Activated T-cell treated with anti-CD3 and anti-CD28 coated beads, Interleukin-2, amount 50 U/mL, for 48 hours (primary cell): ENCODE measurements at regions not wholly inside any gene's neighbourhood (a gene's known extent, or its start where the extent isn't known, plus 50 kb on each side); places are given as distances from the start of the nearest gene placed in this dataset.
"Not testable (repeated sequence)": the region's sequence is repeated elsewhere in the genome, so short reads cannot be mapped to it uniquely, and the experiment has no call there.

Experiments
- DNase-seq, 2 experiments: peaks; one replicate each; pipeline ENCODE4 v3.0.0-alpha.2; 2020

DNA sequence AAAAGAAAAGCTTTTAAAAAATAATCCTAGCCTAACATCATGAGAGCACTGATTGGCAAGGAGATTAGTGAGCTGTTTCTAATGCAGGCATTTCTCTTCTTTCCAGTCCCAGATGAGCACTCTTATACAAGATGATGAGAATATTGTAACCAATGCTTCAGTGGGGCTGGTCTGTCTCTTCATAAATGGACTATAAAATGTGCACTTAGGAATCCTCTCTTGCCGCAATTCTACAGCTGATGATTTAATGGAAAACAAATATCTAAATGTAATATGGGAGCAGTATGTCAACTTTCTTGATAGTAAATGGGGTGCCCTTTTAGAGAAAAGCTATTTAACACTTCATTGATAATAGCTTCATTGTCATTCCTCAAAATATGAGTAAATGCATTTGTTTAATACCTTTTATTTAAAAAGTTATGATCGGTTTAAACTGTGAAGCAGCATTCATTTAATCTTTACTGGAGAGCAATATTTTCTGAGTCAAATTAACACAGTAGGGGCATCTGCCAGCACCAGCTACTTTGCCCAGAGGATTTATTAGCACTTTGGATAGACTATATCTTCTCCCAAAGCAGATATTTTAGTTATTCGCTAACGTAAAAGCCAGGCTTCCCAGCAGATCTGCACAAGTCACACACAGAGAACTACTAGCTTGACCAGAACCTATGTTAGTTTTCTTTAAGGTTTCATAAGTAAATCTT lies 985.9 kb downstream of the DIPK2A start:
- no peak for DNase-seq

DNA sequence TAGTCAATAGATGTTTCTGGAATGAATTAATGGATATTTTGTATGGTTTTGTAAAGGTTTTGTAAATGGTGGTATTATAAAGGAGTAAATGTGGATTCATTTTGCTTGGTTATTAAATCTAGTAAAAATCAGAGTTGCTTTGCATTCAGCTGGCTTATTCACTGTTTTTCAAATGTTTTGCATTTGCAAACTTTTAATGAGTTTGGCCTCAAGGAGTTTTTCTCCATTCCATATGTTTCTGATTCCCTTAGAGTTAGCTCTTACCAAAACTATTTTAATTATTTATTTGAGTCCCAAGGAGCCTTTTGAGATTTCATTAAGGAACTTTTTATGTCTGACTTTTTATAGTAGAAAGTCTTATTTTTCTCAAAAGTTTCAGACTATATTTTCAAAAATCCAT lies 992.2 kb downstream of the DIPK2A start:
- no peak for DNase-seq

DNA sequence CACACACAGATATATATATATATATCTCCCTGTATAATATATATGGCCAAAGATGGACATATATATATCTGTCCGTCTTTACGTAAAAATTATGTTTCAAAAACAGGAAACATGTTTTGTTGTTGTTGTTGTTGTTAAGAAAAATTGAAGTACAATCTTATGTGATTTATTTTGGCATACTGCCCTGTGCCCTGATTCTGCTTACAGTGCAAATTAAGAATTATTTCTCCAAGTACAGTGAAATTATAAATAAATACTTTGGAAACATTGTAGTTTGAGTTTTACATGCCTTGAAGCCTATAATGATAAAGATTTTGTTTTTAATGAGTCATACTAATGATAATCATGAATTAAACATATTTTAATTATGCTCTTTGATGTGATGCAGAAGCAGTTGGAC lies 994.9 kb downstream of the DIPK2A start:
- no peak for DNase-seq

DNA sequence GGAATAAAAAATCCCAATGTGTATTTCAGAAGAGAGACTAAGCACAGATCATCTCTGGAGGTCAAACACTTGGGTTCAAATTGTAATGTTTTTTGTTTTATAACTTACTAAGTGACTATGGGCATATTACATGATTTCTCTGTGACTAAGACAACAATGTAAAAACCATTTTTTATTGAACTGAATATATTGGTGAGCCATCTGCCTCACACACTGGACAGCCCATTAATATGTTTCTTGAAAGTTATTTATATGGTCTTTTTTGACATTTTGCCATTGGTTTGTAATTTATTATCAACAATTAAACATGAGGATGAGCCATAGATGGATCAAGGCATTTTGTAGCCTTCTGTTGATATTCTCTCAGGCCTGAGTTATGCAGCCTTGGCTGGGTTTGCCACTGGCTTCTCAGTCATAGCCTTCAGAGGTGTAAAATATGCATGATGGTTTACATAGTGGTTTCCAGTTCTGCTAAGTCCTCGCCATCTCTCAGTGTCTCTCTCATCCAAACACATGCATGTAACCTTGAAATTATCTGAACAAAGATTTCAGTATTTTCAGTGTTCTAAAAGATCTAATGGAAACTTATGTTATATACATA lies 997.2 kb downstream of the DIPK2A start:
- DNase-seq = no peak

DNA sequence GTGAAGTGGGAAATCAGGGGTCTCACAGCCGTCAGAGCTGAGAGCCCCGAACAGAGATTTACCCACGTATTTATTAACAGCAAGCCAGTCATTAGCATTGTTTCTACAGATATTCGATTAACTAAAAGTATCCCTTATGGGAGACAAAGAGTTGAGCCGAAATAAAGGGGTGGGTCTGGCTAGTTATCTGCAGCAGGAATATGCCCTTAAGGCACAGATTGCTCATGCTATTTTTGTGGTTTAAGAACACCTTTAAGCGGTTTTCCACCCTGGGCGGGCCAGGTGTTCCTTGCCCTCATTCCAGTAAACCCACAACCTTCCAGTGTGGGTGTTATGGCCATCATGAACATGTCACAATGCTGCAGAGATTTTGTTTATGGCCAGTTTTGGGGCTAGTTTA lies 1012.9 kb downstream of the DIPK2A start:
- DNase-seq = not testable (repeated sequence)

DNA sequence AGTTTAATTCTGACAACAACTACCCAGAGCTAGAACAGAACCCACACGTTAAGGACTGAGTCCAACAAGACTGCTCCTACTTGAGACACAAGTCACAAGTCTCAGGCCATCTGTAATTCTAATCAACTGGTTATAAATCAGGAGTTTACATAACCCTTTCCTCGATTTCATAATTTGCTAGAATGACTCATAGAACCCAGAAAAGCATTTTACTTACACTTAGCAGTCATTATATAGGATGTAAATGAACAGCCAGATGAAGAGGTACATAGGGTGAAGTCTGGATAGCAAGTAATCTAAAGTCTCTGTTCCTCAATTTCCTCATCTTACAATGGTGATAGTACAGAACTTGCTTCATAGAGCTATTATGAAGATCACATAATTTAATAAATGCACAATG lies 1018.2 kb downstream of the DIPK2A start:
- no peak for DNase-seq

DNA sequence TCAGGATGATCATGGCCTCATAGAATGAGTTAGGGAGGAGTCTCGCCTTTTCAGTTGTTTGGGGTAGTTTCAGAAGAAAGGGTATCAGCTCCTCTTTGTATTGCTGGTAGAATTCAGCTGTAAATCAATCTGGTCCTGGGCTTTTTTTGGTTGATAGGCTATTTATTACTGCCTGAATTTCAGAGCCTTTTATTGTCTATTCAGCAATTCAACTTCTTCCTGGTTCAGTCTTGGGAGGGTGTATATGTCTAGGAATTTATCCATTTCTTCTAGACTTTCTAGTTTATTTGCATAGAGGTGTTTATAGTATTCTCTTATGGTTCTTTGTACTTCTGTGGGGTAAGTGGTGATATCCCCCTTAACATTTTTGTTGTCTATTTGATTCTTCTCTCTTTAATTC lies 1024.2 kb downstream of the DIPK2A start:
- no peak for DNase-seq

DNA sequence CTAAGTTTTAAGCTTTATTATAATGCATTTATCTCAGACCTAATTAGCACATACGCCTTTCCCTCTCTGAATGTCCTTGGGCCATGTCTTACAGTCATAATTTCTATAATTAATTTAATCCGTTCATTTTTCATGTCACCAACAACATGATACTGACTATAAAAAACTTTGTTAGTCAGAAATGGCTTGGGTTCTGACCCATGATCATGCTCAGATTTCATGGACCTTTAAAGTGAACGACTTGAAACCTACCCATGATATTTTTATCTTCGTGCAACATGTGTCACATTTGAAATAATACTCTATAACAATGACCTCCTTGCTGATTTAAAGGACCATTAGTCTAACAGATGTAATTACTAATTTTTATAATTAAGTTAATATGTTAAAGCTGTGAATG lies 1033.8 kb downstream of the DIPK2A start:
- DNase-seq = no peak

DNA sequence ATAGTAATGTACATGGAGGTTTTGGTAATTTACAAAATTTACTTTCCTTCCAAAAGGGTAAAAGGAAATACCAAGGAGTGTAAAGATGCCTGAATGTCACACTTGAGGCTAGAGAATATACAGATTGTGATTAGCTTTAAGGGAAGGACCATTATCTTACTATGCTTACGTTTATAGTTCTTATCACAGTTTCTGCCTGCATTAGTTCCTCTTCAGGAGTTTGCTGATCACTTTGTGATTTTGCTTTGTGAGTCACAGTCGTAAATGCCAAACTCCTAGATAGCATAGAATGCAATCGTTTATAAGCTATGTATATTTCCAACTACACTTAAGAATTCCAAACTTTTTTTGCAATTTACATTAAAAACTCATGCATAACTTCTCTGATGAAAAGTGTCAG lies 1034.6 kb downstream of the DIPK2A start:
- no peak for DNase-seq

DNA sequence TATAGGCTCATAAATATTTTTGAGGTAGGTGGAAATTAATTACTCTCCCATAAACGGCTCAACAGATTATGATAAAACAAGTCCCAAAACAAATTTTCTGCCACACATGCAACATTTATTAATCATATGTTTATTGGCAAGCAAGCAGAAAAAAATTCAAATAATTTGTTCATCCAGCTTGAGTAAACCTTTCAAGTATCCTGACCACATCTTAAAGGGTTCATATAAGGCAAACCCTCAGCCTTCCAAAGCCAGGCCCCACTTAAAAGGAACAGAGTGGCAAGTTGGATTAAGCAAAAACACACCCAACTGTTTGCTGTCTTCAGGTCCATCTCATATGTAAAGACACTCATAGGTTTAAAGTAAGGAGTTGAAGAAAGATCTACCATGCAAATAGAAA lies 1042.3 kb downstream of the DIPK2A start:
- no peak for DNase-seq

DNA sequence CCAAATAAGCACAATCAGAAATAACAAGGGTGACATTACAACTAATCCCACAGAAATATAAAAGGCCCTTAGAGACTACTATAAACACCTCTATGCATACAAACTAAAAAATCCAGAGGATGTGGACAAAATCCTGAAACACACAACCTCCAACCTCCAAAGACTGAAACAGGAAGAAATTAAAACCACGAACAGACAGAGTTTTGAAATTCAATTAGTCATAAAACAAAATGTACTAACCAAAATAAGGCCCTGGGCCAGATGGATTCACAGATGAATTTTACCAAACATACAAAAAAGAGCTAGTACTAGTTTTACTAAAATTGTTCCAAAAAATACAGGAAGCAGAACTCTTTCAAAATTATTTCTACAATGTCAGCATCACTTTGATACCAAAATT lies 1043.6 kb downstream of the DIPK2A start:
- no peak for DNase-seq

DNA sequence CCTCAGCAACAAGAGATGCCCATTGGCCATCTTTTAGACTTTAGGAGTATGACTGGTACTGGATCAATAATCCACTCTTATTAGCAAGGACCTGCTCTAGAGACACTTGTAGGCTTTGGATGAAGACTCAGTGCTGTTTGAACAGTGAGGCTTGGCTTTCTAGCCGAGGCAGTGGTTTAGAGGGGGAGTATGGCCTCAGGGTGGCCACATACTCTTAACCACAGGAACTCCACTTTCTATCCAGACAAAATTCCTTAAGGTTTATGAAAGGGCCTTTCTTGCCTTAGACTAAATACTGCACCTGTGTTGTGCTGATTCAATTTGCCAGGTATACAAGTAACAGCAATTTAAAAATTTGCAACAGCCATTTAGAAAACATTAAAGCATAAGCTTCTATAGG lies 1046.3 kb downstream of the DIPK2A start:
- no peak for DNase-seq

DNA sequence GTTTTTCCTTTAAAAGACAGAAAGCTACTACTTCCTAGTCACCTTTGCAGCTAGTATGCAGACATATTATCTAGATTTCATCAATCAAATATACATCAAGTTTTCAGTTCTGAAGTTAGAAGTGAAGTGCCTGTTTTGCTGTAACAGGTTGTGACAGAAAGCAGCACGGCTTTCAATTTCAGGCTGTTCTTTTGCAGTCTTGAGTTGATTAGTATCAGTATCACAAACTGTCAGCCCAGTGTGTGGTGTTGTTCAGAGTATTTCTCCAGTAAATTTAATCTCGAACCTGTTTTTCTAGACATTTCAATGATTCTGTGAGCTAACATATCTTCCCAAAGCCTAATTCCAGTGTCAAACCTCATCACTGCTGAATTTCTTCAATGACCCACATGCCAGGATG lies 1050.8 kb downstream of the DIPK2A start:
- no peak for DNase-seq

DNA sequence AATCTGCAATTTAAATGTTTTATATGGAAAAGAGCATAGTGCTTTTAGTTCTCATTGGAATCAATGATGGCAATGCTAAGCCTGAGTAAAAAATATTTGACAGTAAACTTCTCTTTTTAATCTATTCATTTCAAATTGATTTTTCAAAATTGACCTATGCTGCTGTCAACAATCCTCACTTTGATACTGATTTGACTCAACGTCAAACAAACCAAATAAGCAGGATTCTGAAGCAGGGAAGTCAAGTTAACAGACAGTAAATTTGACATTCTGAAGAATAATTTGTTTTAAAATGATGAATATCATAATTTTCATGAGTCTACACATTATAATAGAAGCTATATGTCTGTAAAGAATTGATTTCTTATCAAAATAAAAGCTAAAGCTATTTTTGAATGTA lies 1053.1 kb downstream of the DIPK2A start:
- DNase-seq = no peak

DNA sequence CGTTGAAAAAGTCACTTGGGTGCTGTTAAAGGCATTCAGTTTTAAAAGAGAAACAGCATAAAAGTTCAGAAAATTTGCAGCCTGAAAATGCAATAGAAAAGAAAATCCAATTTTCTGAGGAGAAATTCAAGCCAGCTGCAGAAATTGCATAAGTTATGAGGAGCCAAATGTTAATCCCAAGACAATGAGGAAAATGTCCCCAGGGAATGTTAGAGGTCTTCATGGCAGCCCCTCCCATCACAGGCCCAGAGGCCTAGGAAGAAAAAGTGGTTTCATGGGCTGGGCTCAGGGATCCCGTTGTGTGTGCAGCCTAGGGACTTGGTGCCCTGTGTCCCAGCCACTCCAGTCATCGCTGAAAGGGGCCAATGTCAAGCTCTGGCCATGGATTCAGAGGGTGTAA lies 1055.6 kb downstream of the DIPK2A start:
- not testable (repeated sequence) for DNase-seq

DNA sequence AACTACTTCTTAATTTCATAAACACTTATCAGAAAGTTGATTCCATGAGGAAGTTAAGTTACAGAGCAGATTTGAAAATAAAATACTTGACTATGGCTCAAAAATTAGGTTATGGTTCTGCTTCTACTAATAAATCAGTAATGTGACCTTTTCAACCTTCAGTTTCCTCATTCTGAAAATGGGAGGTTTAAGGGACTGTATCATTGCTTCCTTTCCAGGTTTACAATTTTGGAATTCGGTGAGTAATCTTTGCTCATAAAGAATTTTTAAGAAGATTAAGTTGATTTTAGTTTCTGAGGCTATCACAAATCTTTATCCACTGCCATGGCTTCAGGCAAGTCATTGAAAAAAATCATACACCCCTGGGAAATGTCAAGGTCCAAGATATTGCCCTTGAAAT lies 1061.2 kb downstream of the DIPK2A start:
- DNase-seq = no peak

DNA sequence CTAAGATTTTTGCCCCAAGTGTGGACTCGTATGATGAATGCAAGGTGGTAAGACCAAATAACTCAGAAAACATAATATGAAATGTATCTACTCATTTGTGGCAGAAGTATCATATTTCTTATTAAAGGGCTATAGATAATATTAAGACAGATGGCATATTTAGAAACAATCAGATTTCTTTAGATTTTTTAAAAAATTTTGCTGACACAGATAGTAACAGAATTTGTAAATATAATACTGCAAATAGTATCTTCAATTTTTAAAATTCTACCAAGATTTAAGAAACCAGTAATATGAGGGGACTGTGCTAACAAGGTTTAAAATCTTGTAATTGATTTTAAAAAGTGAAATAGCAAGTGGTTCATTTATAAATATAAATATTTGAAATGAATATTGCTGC lies 1064.1 kb downstream of the DIPK2A start:
- no peak for DNase-seq

DNA sequence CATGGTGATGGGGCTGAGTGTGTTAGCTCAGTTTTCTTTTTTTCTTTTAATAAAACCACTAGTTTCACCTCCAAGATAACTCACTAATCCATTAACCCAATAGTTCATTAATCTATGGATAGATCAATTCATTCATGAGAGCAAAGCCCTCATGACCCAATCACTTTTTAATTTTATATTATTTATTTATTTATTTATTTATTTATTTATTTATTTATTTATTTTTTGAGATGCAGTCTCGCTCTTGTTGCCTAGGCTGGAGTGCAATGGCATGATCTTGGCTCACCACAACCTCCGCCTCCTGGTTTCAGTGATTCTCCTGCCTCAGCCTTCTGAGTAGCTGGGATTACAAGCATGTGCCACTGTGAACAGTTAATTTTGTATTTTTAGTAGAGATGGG lies 1082.4 kb downstream of the DIPK2A start:
- DNase-seq = not testable (repeated sequence)

DNA sequence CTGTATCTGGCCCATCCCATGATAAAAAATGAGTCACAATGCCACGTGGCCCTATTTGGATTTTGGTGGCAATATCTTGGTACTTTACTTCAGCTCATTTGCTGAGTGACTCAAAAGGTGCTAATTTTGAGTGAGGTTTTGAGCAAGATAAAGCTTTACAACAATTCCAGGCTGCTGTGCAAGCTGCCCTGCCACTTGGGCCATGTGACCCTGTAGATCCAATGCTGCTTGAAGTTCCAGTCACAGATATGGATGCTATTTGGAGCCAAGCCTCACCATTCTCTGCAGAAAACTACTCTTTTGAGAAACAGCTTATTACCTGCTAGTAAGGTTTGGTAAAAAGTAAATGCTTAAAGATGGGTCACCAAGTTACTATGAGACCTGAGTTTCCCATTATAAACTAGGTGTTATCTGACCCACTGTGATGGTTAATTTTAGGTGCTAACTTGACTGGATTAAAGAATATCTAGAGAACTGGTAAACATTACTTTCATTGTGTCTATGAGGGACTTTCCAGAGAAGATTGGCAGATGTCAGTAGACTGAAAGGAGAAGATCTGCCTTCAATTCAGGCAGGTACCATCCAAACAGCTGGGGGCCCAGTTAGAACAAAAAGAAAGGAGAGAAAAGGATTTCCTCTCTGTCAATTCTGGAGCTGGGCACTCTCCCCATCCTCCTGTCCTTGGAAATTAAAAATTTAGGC lies 1083.9 kb downstream of the DIPK2A start:
- DNase-seq = no peak

DNA sequence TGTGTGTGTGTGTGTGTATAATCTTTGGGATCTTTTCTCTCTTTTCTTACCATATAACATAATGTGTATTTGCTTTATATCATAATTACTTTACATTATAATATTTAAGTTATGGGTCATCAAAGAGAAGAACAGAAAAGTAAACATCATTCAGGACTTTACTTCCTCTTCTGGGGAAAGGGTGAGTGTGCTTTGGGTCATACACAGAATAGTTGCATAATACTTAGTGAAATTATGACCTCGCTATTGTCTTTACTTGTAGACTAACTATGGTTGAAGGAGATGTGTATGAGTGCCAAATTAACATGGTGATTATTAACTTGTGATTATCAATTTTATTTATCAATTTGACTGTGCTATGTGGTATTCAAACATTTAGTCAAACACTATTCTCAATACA lies 1086.9 kb downstream of the DIPK2A start:
- DNase-seq = no peak

DNA sequence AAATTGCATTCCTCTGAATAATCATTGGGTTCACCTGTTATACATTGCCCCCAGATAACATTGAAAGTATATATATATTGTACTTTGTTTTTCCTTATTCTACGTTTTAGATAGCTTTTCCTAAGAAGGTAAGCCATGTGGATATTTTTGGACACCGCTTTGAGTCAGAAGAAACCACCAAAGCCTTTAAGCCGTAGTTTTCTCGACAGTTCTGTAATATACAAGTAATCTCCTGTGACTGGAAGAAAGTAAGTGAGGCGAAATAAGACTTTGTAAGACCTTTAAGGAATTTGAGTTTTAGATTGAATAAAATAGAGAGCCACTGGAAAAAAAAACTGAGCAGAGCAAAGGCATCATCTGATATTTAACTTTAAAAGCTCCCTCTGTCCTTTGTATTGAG lies 1092.0 kb downstream of the DIPK2A start:
- DNase-seq = no peak

DNA sequence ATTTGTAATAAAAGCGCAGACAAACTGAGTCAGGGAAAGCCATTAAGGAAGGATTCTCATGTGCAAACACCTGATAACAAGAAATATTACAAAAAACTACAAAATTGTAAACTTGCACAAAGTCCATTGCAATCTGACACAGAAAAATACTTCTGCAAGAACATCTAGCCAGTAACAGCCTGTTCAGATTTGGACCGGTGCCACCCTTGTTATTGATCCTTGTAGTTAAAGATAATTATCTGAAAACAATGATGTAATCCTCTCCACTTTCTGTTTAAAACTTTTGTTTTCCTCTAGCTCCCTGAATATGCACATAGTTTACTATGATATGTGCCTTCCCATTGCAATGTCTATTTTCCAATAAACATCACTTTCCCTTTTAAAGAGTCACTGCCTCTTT lies 1090.2 kb downstream of the PLOD2 start:
- no peak for DNase-seq

DNA sequence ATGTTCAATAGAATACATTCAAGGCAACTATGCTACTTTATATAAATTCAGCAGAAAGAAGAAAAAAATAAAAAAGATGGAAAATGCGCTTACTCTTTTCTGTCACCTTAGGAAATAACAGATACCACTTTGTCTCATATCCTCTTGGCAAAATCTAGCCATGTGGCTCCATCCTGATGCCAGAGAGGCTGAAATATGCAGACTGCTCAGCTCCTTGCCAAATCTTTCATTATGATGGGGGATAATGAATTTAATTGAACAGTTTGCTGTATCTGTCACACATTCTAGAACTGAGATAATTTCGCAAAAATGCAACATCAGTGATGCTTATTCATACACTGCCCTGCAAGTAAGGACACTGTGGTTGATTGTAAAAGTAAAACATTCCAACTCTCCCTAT lies 1081.5 kb downstream of the PLOD2 start:
- DNase-seq = no peak

DNA sequence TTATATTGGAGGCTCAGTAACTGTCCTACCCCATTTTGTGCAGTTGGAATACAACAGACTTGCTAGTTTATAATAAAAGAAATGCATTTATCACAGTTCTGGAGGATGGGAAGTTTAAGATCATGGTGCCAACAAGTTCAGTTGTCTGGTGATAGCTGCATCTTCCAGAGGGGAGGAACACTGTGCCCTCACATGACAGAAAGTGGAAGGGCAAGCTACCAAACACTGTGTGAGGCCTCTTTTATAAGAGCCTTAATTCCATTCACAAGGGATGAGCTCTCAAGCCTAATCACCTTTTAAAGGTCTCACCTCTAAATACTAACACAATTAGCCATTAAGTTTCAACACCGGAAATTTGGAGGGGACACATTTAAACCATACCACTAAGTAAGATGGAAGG lies 1073.9 kb downstream of the PLOD2 start:
- no peak for DNase-seq

DNA sequence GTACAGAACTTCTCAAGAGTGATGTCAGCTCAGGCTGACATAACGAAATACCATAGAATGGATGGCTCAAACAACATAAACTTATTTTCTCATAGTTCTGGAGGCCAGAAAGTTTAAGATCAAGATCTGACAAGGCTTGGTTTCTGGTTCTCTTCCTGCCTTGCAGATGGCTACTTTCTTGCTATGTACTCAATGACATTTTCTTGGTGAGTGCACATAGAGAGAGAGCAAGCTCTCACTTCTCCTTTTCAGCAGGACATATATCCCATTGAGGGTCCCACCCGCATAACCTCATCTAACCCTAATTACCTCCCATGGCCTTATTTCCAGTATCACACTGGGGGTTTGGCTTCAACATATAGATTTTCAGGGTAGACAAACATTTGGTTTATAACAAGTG lies 1072.1 kb downstream of the PLOD2 start:
- no peak for DNase-seq
